HepG2 (cell line): ENCODE measurements at regions not wholly inside any gene's neighbourhood (a gene's known extent, or its start where the extent isn't known, plus 50 kb on each side); places are given as distances from the start of the nearest gene placed in this dataset.

ENCODE experiments used
- ATAC-seq: fragments of 200-7000 bp; cut with Tn5 transposase; 3 replicates; pipeline ENCODE4 v1.9.1; 2020; ENCODE audit warnings: mild to moderate bottlenecking, moderate library complexity
- BruUV-seq: library from RNA; stranded (reverse); fragments of 400-500 nt; replicated peaks from 2 replicates; lab custom pipeline; 2021; lab: Mats Ljungman, UMichigan
- CTCF ChIA-PET: fragments of 300-600 bp; formaldehyde crosslinking; extraction: SDS; loops from one replicate; lab custom pipeline; 2021; ENCODE audit warnings: low total read pairs, inconsistent platforms, low intra/inter-chr PET ratio; lab: Yijun Ruan, JAX
- POLR2A ChIA-PET: fragments of 350-600 bp; sonication (Branson Sonifier 250); formaldehyde crosslinking; loops from one replicate; lab custom pipeline; 2020; ENCODE audit warnings: antibody characterized with exemption, inconsistent platforms; lab: Yijun Ruan, JAX
- DNase-seq: peaks from one replicate; pipeline ENCODE4 v3.0.0-alpha.2; 2015; ENCODE audit warnings: low spot score
- FAIRE-seq: peaks from 3 replicates; lab custom pipeline; 2011; peaks lifted over from hg19 to GRCh38; lab: Jason Lieb, UNC
- H2AFZ ChIP-seq: one replicate; pipeline ENCODE4 v1.6.1; 2011; ENCODE audit warnings: low read length, inconsistent platforms
- H3K27ac ChIP-seq: fragments of 300-600 bp; 3 replicates; pipeline ENCODE4 v1.8.0; 2011; ENCODE audit warnings: mixed run types, mild to moderate bottlenecking, mixed read lengths, low read length, inconsistent platforms; ENCODE audit not compliant: insufficient read depth; ENCODE audit errors: extremely low read length
- H3K27me3 ChIP-seq, 2 experiments: fragments of 200-600 bp in 1 of 2; 2 replicates in 1 of 2; 3 replicates in 1 of 2; pipeline versions ENCODE4 v1.6.0 to v1.8.0; 2011; ENCODE audit warnings: low read length in 2 of 2, mild to moderate bottlenecking in 2 of 2, moderate library complexity in 2 of 2, inconsistent platforms in 1 of 2; ENCODE audit not compliant: insufficient read depth in 2 of 2, control insufficient read depth in 1 of 2
- H3K36me3 ChIP-seq, 2 experiments: fragments of 200-600 bp in 1 of 2; replicated peaks in 1 of 2; 2 replicates in 1 of 2; 3 replicates in 1 of 2; pipeline versions ENCODE4 v1.5.1 to v1.8.0; 2011; ENCODE audit warnings: low read length in 2 of 2, inconsistent platforms in 1 of 2; ENCODE audit not compliant: insufficient read depth in 2 of 2, control insufficient read depth in 1 of 2
- H3K4me1 ChIP-seq: 2 replicates; pipeline ENCODE4 v1.5.1; 2012; ENCODE audit warnings: low read length, inconsistent platforms; ENCODE audit not compliant: insufficient read depth
- H3K4me2 ChIP-seq: 2 replicates; pipeline ENCODE4 v1.6.0; 2011; ENCODE audit warnings: low read depth, low read length, inconsistent platforms
- H3K4me3 ChIP-seq, 3 experiments: fragments of 200-600 bp in 1 of 3; sonication (generic), shearing (Covaris generic) in 1 of 3; replicated peaks in 1 of 3; 2 replicates each; pipeline ENCODE4 v1.5.1; 2011 to 2016; ENCODE audit warnings: low read length in 3 of 3, inconsistent platforms in 2 of 3, low read depth in 2 of 3, mild to moderate bottlenecking in 2 of 3, control low read depth in 1 of 3, mixed read lengths in 1 of 3; ENCODE audit not compliant: insufficient read depth in 1 of 3
- H3K79me2 ChIP-seq: one replicate; pipeline ENCODE4 v1.6.1; 2011; ENCODE audit warnings: low read length, inconsistent platforms; ENCODE audit not compliant: insufficient read depth
- H3K9ac ChIP-seq: 2 replicates; pipeline ENCODE4 v1.6.0; 2011; ENCODE audit warnings: mild to moderate bottlenecking, low read depth, low read length, inconsistent platforms; ENCODE audit not compliant: insufficient read depth
- H3K9me3 ChIP-seq: 2 replicates; pipeline ENCODE4 v1.5.1; 2012; ENCODE audit warnings: mild to moderate bottlenecking, low read length
- H4K20me1 ChIP-seq: 2 replicates; pipeline ENCODE4 v1.6.0; 2011; ENCODE audit warnings: inconsistent platforms, mild to moderate bottlenecking, low read length, moderate library complexity; ENCODE audit not compliant: insufficient read depth
- ATF6 ChIP-seq: sonication (generic); formaldehyde crosslinking; conservative IDR thresholded peaks from 2 replicates; pipeline ENCODE4 v1.4.0; 2020; ENCODE audit warnings: missing genetic modification reagents
- GRHL1 ChIP-seq: sonication (generic); formaldehyde crosslinking; conservative IDR thresholded peaks from 2 replicates; pipeline ENCODE4 v1.8.0; 2022; ENCODE audit warnings: missing genetic modification reagents
- MTERF4 ChIP-seq: sonication (generic); formaldehyde crosslinking; IDR thresholded peaks from 2 replicates; pipeline ENCODE4 v1.8.0; 2023; ENCODE audit warnings: mild to moderate bottlenecking, missing genetic modification reagents
- NPAS2 ChIP-seq: sonication (generic); formaldehyde crosslinking; IDR thresholded peaks from 2 replicates; pipeline ENCODE4 v1.8.0; 2022; ENCODE audit warnings: mild to moderate bottlenecking, missing genetic modification reagents, borderline replicate concordance
- RAD51 ChIP-seq: fragments of 450-650 bp; IDR thresholded peaks from 2 replicates; pipeline ENCODE4 v1.6.1; 2016; ENCODE audit warnings: borderline replicate concordance
- SP4 ChIP-seq: sonication (generic); formaldehyde crosslinking; IDR thresholded peaks from 2 replicates; pipeline ENCODE4 v1.8.1; 2023; ENCODE audit warnings: mild to moderate bottlenecking, missing genetic modification reagents
- TFDP1 ChIP-seq: IDR thresholded peaks from 2 replicates; pipeline ENCODE4 v1.6.1; 2016; ENCODE audit warnings: missing compliant biosample characterization, missing genetic modification reagents, borderline replicate concordance
- ZBTB44 ChIP-seq: sonication (generic); formaldehyde crosslinking; IDR thresholded peaks from 2 replicates; pipeline ENCODE4 v1.4.0; 2020; ENCODE audit warnings: missing genetic modification reagents
- ZFYVE20 ChIP-seq: sonication (generic); formaldehyde crosslinking; IDR thresholded peaks from 2 replicates; pipeline ENCODE4 v1.8.0; 2023; ENCODE audit warnings: low read depth, mild to moderate bottlenecking, moderate library complexity, missing genetic modification reagents, borderline replicate concordance
- ZNF160 ChIP-seq: sonication (generic); formaldehyde crosslinking; IDR thresholded peaks from 2 replicates; pipeline ENCODE4 v1.8.0; 2022; ENCODE audit warnings: mild to moderate bottlenecking, inconsistent platforms, missing genetic modification reagents
- WGBS: methylation state at CpG from one replicate; pipeline ENCODE4 v1.1.6; 2017; ENCODE audit warnings: low lambda C conversion rate; 5-methylcytosine and 5-hydroxymethylcytosine counted together
- in situ Hi-C: cut with HindIII; loops from 2 replicates; pipeline ENCODE4 v1.10.0; 2017; ENCODE audit warnings: low pct_unique_long_range_greater_than_20kb; ENCODE audit not compliant: extremely low pct_ligation_motif_present
- intact Hi-C: fragments of 100-400 bp; cut with micrococcal nuclease; formaldehyde crosslinking; loops from one replicate; pipeline ENCODE4 v1.10.0; 2022; ENCODE audit not compliant: unreplicated experiment

GRCh38 chr1:216945538-216946080 lies 222.4 kb upstream of the ESRRG start:
- Histone ChIP-seq H3K36me3 (no peaks in the 10 kb centered on the region), H4K20me1 (no peaks in the 10 kb centered on the region), H3K9me3 (no peaks in the 10 kb centered on the region), H3K4me2 (no peak overlapping the region), H3K27ac (no peak overlapping the region), H3K4me3 (no peak overlapping the region), H3K27me3 (no peaks in the 10 kb centered on the region), H2AFZ (no peak overlapping the region), H3K79me2 (no peaks in the 10 kb centered on the region), H3K4me1 (no peaks in the 10 kb centered on the region), H3K9ac (no peak overlapping the region)
- ChIA-PET CTCF (no interaction called here), POLR2A (no interaction called here)
- no peak for DNase-seq
- in situ Hi-C loops (no loop called here), intact Hi-C loops (no loop called here)
- FAIRE-seq = no peak
- no TSS peak for BruUV-seq
- no peak for TF ChIP-seq ZNF160
- TF ChIP-seq TFDP1 (CRISPR knock-in tag) = no peak
- TF ChIP-seq NPAS2 = no peak
- no peak for TF ChIP-seq ZFYVE20 (CRISPR knock-in tag)
- no peak for TF ChIP-seq MTERF4 (CRISPR knock-in tag)
- no peak for ATAC-seq
- 25% methylated on average over 2 of the region's 2 CpGs for WGBS

- in situ Hi-C loops (no loop called here), intact Hi-C loops (no loop called here)
- H3K79me2 ChIP-seq = no peaks in the 10 kb centered on the region
- ATAC-seq (no peak), DNase-seq (no peak), FAIRE-seq (no peak)
- H3K4me3 ChIP-seq = no peak overlapping the region
- no peak overlapping the region for H2AFZ ChIP-seq
- no peaks in the 10 kb centered on the region for H4K20me1 ChIP-seq
- no TSS peak for BruUV-seq
- H3K9me3 ChIP-seq = no peaks in the 10 kb centered on the region
- no peaks in the 10 kb centered on the region for H3K27me3 ChIP-seq
- no peaks in the 10 kb centered on the region for H3K36me3 ChIP-seq
- no peak overlapping the region for H3K9ac ChIP-seq
- H3K27ac ChIP-seq = no peak overlapping the region
- POLR2A ChIA-PET = no interaction called here
- H3K4me1 ChIP-seq = no peaks in the 10 kb centered on the region
- WGBS = 22% methylated on average over 4 of the region's 4 CpGs
- CTCF ChIA-PET = no interaction called here
- H3K4me2 ChIP-seq = no peak overlapping the region
- TF ChIP-seq RAD51 (no peak), ATF6 (CRISPR knock-in tag) (no peak), GRHL1 (CRISPR knock-in tag) (no peak), ZBTB44 (CRISPR knock-in tag) (no peak), SP4 (CRISPR knock-in tag) (no peak)
These were observed 221.8 kb upstream of the ESRRG start for GRCh38 chr1:216944864-216945510.
